ENCODE measurements at regions not wholly inside any gene's neighbourhood (a gene's known extent, or its start where the extent isn't known, plus 50 kb on each side); places are given as distances from the start of the nearest gene placed in this dataset.

- H3K4me3 ChIP-seq (ENCODE audit: low read depth, low read length): no peak overlapping the region
- no peak for DNase-seq (ENCODE audit: low read depth)
- no peak for TF ChIP-seq CTCF (IDR thresholded peaks at IDR 0.05; ENCODE audit: low read depth, low read length)
- no peak for TF ChIP-seq POLR2A (IDR thresholded peaks at IDR 0.05; ENCODE audit: extremely low read depth, insufficient read length)
- no peak for TF ChIP-seq MYC (IDR thresholded peaks at IDR 0.05; ENCODE audit: low read depth, low read length)
- TF ChIP-seq, protein P1, sequence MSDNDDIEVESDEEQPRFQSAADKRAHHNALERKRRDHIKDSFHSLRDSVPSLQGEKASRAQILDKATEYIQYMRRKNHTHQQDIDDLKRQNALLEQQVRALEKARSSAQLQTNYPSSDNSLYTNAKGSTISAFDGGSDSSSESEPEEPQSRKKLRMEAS (IDR thresholded peaks at IDR 0.05; ENCODE audit: low read depth, low read length): no peak
Measured at GRCh38 chr15:72864681-72865080, 81.1 kb upstream of the ADPGK start.

DNA sequence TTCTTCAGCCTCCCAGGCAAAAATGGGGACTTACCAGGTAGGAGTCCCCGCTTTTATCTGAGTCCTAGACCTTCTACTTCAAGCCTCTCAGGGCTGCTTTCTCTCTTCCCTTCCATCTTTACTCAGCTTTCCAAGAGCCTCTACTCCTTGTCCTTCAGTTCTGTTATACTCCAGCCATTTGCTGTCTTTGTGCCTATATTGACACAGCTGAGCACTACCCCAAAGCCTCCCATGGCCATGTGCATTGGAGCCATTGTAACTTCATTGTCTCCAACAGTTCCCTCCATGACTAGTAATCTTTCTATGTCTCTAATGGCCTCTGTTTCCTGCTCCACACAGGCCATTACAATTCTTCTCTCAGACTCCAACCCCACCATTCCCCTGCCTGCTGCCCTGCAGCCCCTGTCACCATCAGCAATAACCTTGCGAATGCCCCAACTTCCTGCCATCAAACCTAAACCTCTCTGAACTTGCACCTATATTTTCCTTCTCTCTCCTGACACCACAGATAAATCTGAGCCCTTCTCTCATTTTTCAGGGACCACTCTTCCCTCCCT, 77.9 kb upstream of the ADPGK start:
- DNase-seq (ENCODE audit: low read depth): no peak

GRCh38 chr15:72859757-72860145, 76.2 kb upstream of the ADPGK start:
- no peak for DNase-seq (ENCODE audit: low read depth)
- TF ChIP-seq CTCF (IDR thresholded peaks at IDR 0.05; ENCODE audit: low read depth, low read length) (no peak), POLR2A (IDR thresholded peaks at IDR 0.05; ENCODE audit: extremely low read depth, insufficient read length) (no peak), MYC (IDR thresholded peaks at IDR 0.05; ENCODE audit: low read depth, low read length) (no peak)
- TF ChIP-seq, protein P1 (IDR thresholded peaks at IDR 0.05; ENCODE audit: low read depth, low read length): no peak
- no peak overlapping the region for H3K4me3 ChIP-seq (ENCODE audit: low read depth, low read length)

More for the DNA sequence above, 77.9 kb upstream of the ADPGK start:
- no peak overlapping the region for H3K4me3 ChIP-seq (ENCODE audit: low read depth, low read length)
- no peak for TF ChIP-seq POLR2A (IDR thresholded peaks at IDR 0.05; ENCODE audit: extremely low read depth, insufficient read length)
- no peak for TF ChIP-seq CTCF (IDR thresholded peaks at IDR 0.05; ENCODE audit: low read depth, low read length)
- TF ChIP-seq, protein P1 (IDR thresholded peaks at IDR 0.05; ENCODE audit: low read depth, low read length): no peak
- TF ChIP-seq MYC (IDR thresholded peaks at IDR 0.05; ENCODE audit: low read depth, low read length): no peak

DNA sequence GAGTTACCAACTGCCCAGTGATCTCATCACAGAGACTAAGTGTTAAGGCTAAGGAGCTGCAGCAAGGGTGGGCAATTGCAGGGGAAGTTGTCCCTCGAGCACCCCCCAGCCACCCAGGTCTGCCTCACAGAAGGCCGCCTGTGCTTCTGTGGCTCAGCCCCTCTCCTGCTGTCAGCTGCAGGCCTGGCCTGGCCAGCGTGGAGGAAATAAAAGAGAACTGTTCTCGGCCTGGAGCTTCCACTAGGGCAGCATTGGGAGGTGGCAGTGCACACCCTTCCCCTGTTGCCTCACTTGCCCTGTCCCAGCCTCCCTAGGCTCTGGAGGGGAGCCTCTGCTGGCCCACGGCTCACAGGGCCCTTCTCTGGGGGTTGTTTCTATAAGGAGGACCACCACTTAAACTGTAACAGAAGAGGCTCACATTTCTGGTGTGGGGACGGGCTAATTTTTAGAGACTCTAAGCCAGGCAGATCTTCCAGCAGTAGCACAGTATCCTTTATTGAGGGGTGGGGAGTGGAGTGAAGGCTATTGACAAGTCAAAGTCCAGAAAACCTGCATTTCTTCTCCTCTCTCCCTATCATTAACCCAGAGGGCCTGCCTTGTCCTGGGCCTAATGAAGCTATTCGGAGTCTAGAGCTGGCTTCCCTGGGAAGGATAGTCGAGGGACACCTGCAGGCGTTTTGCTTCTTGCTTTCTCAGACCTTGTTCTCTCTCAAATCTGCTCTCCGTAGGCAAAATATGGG, 75.6 kb upstream of the ADPGK start:
- no peak for DNase-seq (ENCODE audit: low read depth)
- no peak for TF ChIP-seq POLR2A (IDR thresholded peaks at IDR 0.05; ENCODE audit: extremely low read depth, insufficient read length)
- TF ChIP-seq, protein P1 (IDR thresholded peaks at IDR 0.05; ENCODE audit: low read depth, low read length): no peak
- no peak for TF ChIP-seq MYC (IDR thresholded peaks at IDR 0.05; ENCODE audit: low read depth, low read length)
- TF ChIP-seq CTCF (IDR thresholded peaks at IDR 0.05; ENCODE audit: low read depth, low read length): no peak
- no peak overlapping the region for H3K4me3 ChIP-seq (ENCODE audit: low read depth, low read length)

GRCh38 chr15:72858205-72858604, 74.6 kb upstream of the ADPGK start:
- DNase-seq (ENCODE audit: low read depth): no peak
- TF ChIP-seq POLR2A (IDR thresholded peaks at IDR 0.05; ENCODE audit: extremely low read depth, insufficient read length) (no peak), MYC (IDR thresholded peaks at IDR 0.05; ENCODE audit: low read depth, low read length) (no peak), CTCF (IDR thresholded peaks at IDR 0.05; ENCODE audit: low read depth, low read length) (no peak)
- TF ChIP-seq, protein P1 (IDR thresholded peaks at IDR 0.05; ENCODE audit: low read depth, low read length): no peak

More at GRCh38 chr15:72858205-72858604, 74.6 kb upstream of the ADPGK start:
- no peak overlapping the region for H3K4me3 ChIP-seq (ENCODE audit: low read depth, low read length)
